GM21528 (cell line): ENCODE measurements at regions not wholly inside any gene's neighbourhood (a gene's known extent, or its start where the extent isn't known, plus 50 kb on each side); places are given as distances from the start of the nearest gene placed in this dataset.
"Not testable (repeated sequence)": the region's sequence is repeated elsewhere in the genome, so short reads cannot be mapped to it uniquely, and the experiment has no call there.

ENCODE experiments used
- ATAC-seq: cut with Tn5 transposase; IDR thresholded peaks from one replicate; pipeline ENCODE4 v1.9.1; 2021; ENCODE audit warnings: mild to moderate bottlenecking, moderate library complexity; ENCODE audit not compliant: unreplicated experiment, low FRiP score

DNA sequence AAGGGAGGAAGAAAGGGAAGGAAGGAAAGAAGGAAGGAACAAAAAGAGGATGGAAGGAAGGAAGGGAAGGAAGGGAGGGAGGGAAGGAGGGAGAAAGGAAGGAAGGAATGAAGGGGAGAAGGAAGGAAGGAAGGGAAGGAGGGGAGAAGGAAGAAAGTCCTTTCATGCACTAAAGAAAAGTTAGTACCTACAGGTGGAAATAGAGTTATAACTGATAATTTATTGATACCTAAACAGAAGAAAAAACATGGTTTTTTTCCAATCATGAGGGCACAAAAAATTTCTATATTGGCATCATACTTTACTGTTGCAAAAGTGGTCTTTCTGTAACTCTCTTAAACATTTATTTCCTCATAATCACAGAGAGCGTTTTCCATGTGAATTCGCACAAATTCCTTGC, 659.4 kb downstream of the MAFB start:
- ATAC-seq, result no peak

- no peak for ATAC-seq
Measured at GRCh38 chr20:40019510-40019909, 669.5 kb downstream of the MAFB start.

DNA sequence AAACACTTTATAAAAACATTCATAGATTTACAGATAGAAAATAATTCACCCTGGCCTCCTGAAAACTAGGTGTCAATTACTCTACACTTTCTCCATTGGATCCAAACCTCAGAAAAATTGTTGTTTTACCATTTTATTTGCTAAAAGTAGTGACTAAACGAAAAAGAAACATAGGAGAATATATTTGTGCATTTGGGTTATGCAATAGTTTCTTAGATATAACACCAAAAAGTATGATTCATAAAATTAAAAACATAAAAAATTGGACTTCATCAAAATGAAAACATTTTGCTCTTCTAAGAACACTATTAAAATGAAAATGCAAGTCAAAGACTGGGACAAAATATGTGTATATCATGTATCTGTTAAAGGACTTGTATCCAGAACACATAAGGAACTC, 671.3 kb downstream of the MAFB start:
- no peak for ATAC-seq

DNA sequence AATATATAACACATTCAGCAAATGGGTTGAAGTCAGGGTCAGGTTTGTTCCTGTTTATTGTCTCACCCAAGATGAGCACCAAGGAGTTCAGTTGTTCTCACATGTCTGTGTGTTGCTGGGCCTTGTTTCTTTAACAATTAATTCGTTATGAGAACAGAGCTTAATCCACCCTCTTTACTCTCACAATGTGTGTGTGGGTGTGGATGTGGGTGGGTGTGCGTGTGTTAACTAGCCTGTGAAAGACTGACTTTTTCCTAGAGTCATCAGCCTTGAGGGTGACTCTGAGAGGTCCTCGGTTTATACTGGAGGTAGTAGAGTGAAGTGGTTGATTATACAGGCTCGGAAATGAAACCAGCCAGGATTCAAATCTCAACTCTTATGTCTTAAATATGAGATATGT, 672.1 kb downstream of the MAFB start:
- ATAC-seq, result no peak

GRCh38 chr20:40016392-40016791, 672.6 kb downstream of the MAFB start:
- no peak for ATAC-seq

DNA sequence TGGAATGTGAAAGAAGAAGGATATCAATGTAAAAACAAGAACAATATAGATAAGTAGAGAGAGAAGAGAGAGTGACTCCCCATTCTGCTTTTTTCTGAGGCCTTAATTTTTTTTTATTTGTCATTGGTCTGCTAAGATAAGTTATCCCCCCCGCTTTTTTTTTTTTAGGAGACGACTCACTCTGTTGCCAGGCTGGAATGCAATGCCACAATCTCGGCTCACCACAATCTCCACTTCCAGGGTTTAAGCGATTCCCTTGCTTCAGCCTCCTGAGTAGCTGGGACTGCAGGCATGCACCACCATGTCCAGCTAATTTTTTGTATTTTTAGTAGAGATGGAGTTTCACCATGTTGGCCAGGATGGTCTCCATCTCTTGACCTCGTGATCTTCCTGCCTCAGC, 677.0 kb downstream of the MAFB start:
- not testable (repeated sequence) for ATAC-seq

- ATAC-seq, result no peak
Measured at GRCh38 chr20:40010483-40010882, 678.6 kb downstream of the MAFB start.

- ATAC-seq, result no peak
Measured at GRCh38 chr20:40009542-40009941, 679.5 kb downstream of the MAFB start.

DNA sequence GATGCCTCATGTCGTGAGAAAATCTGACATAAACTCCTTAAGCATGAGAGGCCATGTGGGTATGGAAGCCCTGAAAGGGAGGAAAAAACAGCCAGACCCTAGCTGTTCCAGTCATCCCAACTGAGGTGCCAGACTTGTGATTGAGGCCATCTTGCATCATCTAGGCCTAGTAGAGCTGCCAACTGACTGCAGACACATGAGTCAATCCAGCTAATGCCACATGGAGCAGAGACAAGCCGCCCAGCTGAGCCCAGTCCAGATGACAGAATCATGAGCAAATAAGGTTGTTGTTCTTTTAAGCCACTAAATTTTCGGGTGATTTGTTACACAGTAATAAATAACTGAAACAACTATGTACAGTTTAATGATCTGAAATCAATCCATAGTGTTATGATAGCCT, 680.9 kb downstream of the MAFB start:
- no peak for ATAC-seq

DNA sequence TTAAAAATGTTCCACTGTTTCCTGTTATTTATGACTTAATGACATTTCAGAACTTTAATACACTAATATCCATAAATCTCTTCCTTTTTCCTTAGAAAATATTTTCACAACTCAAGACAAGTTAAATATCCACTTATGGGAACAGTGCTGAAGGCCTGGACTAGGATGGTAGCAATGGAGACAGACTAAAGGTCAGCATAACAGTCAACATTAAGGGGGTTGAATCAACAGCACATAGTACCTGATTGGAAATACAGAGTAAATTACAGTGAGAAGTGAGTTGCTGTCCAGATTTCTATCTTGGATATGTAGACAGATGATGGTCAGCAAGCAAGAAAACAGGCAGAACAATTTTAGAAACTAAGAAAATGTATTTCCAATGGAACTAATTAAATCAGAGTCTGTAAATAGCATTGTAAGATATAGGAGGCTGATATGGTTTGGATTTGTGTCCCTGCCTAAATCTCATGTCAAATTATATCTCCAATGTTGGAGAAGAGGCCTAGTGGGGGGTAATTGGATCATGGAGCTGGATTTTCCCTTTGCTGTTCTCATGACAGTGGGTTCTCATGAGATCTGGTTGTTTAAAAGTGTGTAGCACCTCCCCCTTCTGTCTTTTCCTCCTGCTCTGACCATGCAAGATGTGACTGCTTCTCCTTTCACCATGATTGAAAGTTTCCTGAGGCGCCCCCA, 682.7 kb downstream of the MAFB start:
- ATAC-seq, result no peak

- ATAC-seq, result not testable (repeated sequence)
Measured at GRCh38 chr20:40004092-40004491, 684.9 kb downstream of the MAFB start.

GRCh38 chr20:39993742-39994141, 695.3 kb downstream of the MAFB start:
- no peak for ATAC-seq

DNA sequence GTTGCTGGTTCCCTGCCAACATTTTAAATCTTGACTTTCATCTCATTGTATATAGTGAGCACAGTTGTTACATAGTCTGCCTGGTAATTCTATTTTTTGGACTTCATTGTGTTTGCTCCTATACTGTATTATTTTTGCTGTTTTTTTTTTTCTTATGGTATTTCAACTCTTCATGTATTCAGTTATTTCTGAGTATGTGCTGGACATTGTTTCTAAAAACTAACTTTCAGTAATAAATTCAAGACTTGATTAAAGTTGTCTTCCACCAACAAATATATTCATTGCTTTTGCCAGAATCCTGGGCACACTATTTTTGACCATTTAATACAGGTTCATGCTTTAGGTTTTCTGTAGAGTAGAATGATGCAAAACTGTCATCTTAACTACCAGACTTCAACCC, 698.3 kb downstream of the MAFB start:
- ATAC-seq, result no peak

DNA sequence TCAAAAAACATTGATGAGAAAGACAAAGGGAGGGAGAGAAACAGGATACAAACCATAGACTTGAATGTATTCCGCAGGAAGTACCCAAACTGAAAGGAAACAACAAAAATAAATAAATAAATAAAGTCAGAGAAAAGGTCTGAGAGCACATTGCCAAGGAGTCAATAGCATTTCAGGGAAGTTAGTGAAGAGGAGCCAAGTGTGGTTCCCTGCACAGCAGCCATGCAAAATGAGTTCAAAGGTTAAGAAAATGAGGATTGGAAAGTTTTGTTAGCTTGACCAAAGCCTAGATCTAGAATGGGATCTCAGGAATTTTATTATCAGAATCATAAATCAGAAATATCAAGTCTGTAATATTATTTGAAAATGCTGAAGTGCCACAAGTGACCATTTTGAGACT, 700.0 kb downstream of the MAFB start:
- ATAC-seq, result no peak

- ATAC-seq, result no peak
Measured at GRCh38 chr20:39986173-39986904, 702.7 kb downstream of the MAFB start.

- no peak for ATAC-seq
Measured at GRCh38 chr20:39985271-39985827, 703.7 kb downstream of the MAFB start.

GRCh38 chr20:39983655-39984054, 705.4 kb downstream of the MAFB start:
- no peak for ATAC-seq

GRCh38 chr20:39983183-39983582, 705.9 kb downstream of the MAFB start:
- ATAC-seq, result no peak

- ATAC-seq, result no peak
Measured at GRCh38 chr20:39974966-39975501, 714.0 kb downstream of the MAFB start.

GRCh38 chr20:39968495-39968894, 720.5 kb downstream of the MAFB start:
- ATAC-seq, result no peak

DNA sequence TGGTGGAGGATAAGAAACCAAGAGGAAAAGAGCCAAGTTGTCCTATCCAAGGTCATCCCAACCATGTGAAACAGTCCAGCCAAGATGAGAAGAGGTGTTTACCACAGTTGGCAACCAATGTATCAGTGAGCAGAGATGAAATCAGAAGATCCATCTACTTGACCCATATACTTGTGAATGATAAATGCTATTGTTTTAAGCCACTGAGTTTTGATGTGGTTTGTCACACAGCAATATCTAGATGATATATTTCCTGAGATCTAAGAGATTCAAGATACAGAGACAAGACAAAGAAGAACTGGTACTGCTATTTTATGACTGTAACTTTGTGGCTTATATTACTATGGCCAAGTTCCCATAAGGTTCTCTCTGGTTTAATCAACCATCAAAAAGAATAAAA, 721.2 kb downstream of the MAFB start:
- ATAC-seq, result no peak
